Endothelial cell of umbilical vein (primary cell): ENCODE measurements at regions not wholly inside any gene's neighbourhood (a gene's known extent, or its start where the extent isn't known, plus 50 kb on each side); places are given as distances from the start of the nearest gene placed in this dataset.

Source experiments
- EZH2 ChIP-seq: IDR thresholded peaks from 2 replicates; pipeline ENCODE4 v1.6.1; 2012; ENCODE audit warnings: borderline replicate concordance, low read depth, mild to moderate bottlenecking, moderate library complexity, low read length, inconsistent platforms; ENCODE audit not compliant: severe bottlenecking
- JUN ChIP-seq: IDR thresholded peaks from 2 replicates; pipeline ENCODE4 v1.6.1; 2011; ENCODE audit warnings: borderline replicate concordance, low read depth; ENCODE audit not compliant: insufficient read length, insufficient read depth
- POLR2A ChIP-seq: IDR thresholded peaks from 2 replicates; pipeline ENCODE4 v1.6.1; 2012; ENCODE audit warnings: low read depth, mild to moderate bottlenecking, control low read depth, low read length
- TF ChIP-seq, protein P1 (sequence below), 2 donors: IDR thresholded peaks; 1 replicate in 1 of 2; 2 replicates in 1 of 2; pipeline ENCODE4 v1.5.1; 2011; ENCODE audit warnings: low read length in 2 of 2, mild to moderate bottlenecking in 2 of 2, moderate library complexity in 2 of 2, control low read depth in 1 of 2, inconsistent platforms in 1 of 2, low read depth in 1 of 2; ENCODE audit not compliant: insufficient read depth in 1 of 2; ENCODE audit errors: extremely low read depth in 1 of 2

DNA sequence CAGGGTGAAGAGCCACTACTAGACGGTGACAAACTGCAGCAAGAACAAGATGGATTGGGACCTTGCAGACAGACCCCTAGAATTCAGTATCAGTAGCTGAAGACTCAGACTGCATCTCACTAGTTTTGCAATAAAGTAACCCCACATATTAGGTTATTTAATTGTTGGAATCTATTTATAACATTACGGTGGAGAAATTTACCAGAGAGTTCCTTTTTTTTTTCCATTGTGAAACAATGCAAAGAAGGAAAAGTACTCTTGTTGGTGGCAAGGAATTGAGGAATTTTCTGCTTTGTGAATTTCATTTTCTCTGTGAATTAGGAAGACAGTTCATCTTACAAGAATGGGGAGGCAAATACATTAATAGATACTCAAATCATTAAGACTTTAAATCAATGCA lies 185.7 kb upstream of the PPFIA2 start:
- TF ChIP-seq JUN (no peak), POLR2A (no peak), EZH2 (no peak)
- TF ChIP-seq, protein P1, sequence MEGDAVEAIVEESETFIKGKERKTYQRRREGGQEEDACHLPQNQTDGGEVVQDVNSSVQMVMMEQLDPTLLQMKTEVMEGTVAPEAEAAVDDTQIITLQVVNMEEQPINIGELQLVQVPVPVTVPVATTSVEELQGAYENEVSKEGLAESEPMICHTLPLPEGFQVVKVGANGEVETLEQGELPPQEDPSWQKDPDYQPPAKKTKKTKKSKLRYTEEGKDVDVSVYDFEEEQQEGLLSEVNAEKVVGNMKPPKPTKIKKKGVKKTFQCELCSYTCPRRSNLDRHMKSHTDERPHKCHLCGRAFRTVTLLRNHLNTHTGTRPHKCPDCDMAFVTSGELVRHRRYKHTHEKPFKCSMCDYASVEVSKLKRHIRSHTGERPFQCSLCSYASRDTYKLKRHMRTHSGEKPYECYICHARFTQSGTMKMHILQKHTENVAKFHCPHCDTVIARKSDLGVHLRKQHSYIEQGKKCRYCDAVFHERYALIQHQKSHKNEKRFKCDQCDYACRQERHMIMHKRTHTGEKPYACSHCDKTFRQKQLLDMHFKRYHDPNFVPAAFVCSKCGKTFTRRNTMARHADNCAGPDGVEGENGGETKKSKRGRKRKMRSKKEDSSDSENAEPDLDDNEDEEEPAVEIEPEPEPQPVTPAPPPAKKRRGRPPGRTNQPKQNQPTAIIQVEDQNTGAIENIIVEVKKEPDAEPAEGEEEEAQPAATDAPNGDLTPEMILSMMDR (IDR thresholded peaks at IDR 0.05; ENCODE audit: extremely low read depth in 1 of 2, insufficient read depth in 1 of 2, low read depth in 1 of 2, low read length in 2 of 2), result no peak
